ENCODE measurements at regions not wholly inside any gene's neighbourhood (a gene's known extent, or its start where the extent isn't known, plus 50 kb on each side); places are given as distances from the start of the nearest gene placed in this dataset.

GRCh38 chr16:61146429-61146828, 889.8 kb downstream of the CDH8 start (continued):
- TF ChIP-seq TSHZ1 (CRISPR knock-in tag; IDR thresholded peaks at IDR 0.05), result no peak

GRCh38 chr16:61131447-61131846, 904.8 kb downstream of the CDH8 start:
- intact Hi-C loops (cut with micrococcal nuclease), result no loop called here

More at GRCh38 chr16:61131447-61131846, 904.8 kb downstream of the CDH8 start:
- no peaks in the 10 kb centered on the region for H3K36me3 ChIP-seq (ENCODE audit: control insufficient read depth, insufficient read depth, low read length)
- H3K9me1 ChIP-seq (ENCODE audit: control insufficient read depth, insufficient read depth, low read length), result no peaks in the 10 kb centered on the region
- no peak overlapping the region for H3K4me2 ChIP-seq (ENCODE audit: insufficient read depth, low read length)
- no peak for DNase-seq (ENCODE audit: extremely low read depth in 1 of 4, low spot score in 3 of 4)
- no TSS peak for BruUV-seq (replicated peaks)
- ChIA-PET POLR2A (no interaction called here), CTCF (ENCODE audit: low intra/inter-chr PET ratio) (no interaction called here)
- no peaks in the 10 kb centered on the region for H4K20me1 ChIP-seq (replicated peaks; ENCODE audit: control insufficient read depth, insufficient read depth, low read length)
- FAIRE-seq, result no peak
- H3K4me3 ChIP-seq, result no peak overlapping the region
- H3K27ac ChIP-seq (ENCODE audit: extremely low read depth, low read depth, low read length), result no peak overlapping the region
- no peak for TF ChIP-seq ZNF740 (CRISPR knock-in tag; IDR thresholded peaks at IDR 0.05)
- TF ChIP-seq ZNF740 (tag; IDR thresholded peaks at IDR 0.05), result no peak
- TF ChIP-seq NFIX (CRISPR knock-in tag; IDR thresholded peaks at IDR 0.05; ENCODE audit: low read depth), result no peak
- TF ChIP-seq TCF7 (IDR thresholded peaks at IDR 0.05; ENCODE audit: borderline replicate concordance), result no peak
- TF ChIP-seq RBM25 (IDR thresholded peaks at IDR 0.05; ENCODE audit: low read depth, low read length, severe bottlenecking), result no peak
- no peak for TF ChIP-seq SUPT5H (IDR thresholded peaks at IDR 0.05)
- TF ChIP-seq SAFB (IDR thresholded peaks at IDR 0.05; ENCODE audit: borderline replicate concordance, low read depth, low read length), result no peak
- no peak overlapping the region for H3K9ac ChIP-seq (ENCODE audit: insufficient read depth in 1 of 2, low read depth in 2 of 2, low read length in 2 of 2)
- H3K79me2 ChIP-seq (ENCODE audit: control insufficient read depth, insufficient read depth, low read length), result no peaks in the 10 kb centered on the region
- no peaks in the 10 kb centered on the region; the same call in 1 of the 2 replicates for H3K9me3 ChIP-seq (replicated peaks; ENCODE audit: control insufficient read depth, insufficient read depth, low read depth, low read length)
- in situ Hi-C loops (cut with MboI), result no loop called here
- no peak for ATAC-seq
- no peak overlapping the region for H2AFZ ChIP-seq (ENCODE audit: low read depth, low read length)
- no peaks in the 10 kb centered on the region for H3K4me1 ChIP-seq (replicated peaks in 1 of 2; ENCODE audit: control insufficient read depth in 2 of 2, insufficient read depth in 2 of 2, low read length in 2 of 2)
- no peaks in the 10 kb centered on the region for H3K27me3 ChIP-seq (ENCODE audit: control insufficient read depth in 2 of 2, insufficient read depth in 2 of 2, low read length in 2 of 2)
